Middle frontal gyrus (tissue), 1 donor: ENCODE measurements at regions not wholly inside any gene's neighbourhood (a gene's known extent, or its start where the extent isn't known, plus 50 kb on each side); places are given as distances from the start of the nearest gene placed in this dataset.

Source experiments
- DNase-seq: peaks from one replicate; pipeline ENCODE4 v3.0.0-alpha.2; 2015; ENCODE audit warnings: low spot score; ENCODE audit errors: extremely low spot score

DNA sequence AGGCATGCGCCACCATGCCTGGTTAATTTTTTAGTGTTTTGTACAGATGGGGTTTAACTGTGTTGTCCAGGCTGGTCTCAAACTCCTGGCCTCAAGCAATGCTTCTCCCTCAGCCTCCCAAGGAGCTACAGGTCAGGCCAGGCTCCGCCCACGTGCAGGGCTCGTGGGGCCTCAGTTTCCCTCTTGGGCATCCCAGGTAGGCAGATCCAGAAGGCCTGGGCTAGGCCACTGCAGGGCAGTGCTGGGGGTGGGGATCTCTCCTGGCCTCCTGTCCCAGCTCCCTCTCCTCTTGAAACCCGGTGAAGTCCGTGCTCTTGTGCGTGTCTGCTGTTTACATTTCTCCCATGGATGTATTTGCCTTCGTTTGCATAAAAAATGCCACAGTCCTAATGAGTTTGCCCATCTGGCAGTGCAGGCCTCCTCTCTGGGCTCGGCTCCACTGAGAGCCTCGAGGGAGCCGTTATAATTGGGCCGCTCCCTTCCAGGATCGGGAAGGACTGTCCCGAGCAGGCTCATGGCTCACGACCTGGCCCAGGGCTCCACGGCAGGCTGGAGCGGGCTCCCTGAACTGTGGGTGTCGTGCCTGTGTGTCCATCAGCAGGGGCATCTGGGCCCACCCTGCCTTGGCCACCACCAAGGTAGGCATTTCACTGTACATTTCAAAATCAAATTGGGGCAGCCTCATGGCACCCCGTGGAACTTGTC is 52.6 kb upstream of the RUFY1 start:
- DNase-seq = no peak

DNA sequence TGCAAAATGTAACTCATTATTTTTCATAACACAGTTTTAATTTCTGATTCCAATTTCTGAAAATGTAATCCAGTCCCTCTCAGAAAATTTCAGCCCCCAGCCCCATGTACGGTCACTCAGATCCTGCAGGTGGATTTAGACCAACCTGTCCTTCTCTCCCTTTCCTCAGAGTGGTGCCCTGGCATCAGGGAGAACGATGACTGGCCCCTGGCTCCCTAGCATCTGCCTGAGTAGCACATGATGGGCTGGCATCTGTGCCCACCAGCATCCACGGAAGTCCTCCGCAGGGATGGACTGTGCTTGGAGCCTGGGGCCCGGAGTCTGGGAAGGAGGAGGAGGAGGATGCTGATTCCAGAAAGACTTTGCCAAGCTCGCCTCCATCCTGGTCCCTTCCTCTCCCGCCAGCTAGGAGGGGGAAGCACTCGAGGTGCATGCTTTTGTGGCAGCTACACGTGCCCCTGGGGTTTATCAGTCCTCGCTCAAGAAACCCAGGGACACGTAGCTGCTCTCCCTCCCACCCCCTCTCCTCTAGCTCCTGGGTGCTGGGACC is 54.4 kb upstream of the RUFY1 start:
- no peak for DNase-seq

DNA sequence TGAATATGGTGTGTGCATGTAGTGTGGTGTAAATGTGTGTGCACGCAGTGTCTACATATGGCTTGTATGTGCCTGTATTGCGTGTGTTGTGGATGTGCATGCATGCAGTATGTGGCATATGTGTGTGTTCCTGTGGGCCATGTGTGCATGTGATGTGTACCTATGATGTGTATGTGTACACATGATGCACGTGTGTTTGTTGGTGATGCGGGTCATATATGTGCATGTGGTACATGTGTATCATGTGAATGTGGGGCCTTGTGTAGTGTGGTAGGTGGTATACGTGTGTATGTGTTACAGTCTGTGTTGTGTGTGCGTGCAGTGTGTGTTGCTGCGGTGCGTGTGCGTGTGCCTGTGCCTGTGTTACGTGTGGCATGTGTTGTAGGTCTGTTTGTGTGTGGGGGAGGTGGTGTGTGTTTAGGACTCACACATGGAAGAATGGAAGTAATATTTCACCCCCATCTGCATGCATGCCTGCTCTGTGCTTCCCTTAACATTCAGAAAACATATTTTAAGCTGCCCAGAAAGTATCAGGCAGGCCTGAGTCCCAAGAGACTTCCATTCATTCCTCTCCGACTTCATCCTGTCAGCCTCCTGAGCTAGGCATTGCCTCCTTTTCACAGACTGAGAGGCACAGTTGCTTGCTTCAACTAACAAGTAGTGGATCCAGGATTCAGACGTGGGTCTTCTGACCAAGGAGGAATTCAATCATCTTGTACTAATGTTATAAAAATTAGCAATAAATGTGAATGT is 55.4 kb upstream of the RUFY1 start:
- DNase-seq = no peak

DNA sequence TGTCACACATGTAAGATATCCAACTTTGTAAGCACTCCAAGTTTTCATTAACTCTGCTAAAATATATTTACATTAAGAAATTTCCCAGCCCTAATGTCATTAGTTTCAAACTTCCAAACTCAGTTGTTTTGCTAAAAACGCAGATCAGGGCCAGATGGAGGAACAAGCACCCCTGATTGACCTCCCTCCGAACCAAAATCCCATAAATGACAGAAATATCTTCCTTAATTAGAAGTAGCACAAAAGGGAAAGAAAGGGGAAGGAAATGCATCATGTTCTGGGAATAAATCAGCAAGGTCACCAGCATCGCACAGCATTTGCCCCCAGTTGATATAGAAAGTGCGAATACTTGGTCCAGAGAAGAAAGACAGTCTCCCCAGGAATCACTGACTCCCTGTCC is 61.4 kb upstream of the RUFY1 start:
- no peak for DNase-seq

DNA sequence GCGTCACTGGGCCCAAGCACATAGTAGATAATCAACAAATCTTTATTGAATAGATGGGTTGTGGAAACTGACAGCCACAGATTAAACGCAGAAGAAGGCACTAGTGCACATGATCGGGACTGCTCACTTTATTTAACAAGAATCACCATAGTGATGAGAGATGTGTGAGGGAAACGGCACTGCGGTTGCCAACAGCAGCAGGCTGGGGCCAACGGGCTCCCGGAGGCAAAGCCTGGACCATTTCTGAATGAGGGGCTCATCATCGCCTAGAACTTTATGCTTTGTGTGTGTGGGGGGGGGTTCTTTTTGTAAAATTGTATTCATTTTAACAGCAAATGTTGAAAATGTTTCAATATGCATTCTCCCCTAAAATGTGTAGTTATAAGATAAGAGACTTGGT is 61.9 kb upstream of the RUFY1 start:
- no peak for DNase-seq

DNA sequence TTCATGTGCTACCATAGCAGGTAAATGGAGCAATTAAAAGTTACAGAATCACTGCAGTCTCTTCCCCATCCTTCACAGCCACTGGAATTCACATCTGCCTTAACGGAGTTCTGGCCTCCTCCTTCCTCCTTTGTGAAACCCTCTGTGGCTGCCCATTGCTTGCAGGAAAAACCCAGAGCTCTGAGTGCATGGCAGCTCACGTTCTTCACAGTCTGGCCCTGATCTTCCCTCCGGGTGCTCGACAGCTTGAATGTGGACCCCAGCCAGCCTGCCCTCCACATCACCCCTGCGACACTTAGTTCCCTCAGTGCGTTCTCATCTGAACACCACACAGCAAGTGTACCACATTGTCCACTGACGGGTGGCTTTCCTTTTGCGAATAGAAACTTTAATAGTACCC is 63.2 kb upstream of the RUFY1 start:
- no peak for DNase-seq

DNA sequence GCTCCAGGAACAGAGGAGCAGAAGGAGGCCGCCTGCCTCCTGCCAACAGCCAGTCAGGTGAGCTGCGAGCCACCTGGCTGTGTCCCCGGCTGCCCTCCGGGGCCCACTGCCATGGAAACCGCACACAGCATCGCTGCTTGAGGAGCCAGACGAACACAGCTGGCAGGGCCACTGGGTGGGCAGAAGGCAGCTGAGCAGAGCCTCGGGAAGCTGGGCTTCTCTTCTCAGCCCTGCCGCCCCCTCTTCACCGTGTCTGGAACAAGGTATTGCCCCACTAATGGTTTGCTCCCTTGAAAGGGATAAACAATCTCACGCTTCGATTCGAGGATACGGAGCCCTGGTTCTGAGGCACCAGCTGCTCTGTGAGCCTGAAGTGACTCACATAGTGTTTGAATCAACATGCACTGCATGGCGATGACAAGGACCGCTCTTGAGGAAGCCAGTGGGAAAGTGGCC is 63.7 kb upstream of the RUFY1 start:
- DNase-seq = no peak

DNA sequence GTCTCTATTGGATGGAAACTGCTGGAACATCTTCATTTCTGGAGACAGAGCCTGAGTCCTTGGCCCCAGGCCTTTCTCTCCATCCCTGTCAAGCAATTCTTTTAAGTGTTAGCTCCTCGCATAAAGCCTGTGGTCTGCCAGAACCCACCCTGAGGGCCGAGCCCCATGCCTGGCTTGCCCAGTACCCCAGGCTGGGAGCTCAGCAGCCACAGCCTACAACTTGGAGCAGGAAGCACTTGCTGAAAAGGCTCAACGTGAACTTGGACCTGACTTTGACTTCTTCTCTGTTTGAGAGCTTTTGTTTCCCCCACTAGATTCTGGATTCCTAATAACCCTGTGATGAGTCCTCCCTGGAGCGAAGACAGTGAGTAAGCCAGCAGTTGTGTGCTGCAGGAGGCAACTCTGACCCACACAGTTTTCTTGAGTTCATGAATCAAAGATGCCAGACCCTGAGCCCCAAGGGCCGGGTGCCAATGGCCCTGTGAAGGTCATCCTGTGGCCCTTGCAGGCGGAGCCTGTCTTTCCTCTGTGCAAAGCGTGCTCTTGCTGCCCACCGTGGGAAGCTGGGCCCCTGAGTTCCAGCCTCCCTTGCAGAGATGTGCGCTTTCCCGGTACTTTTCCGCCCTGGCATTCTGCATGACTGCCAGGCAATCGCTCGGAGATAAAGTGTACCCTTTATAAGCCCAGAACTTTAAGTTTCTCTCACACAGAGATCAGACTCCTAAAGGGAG is 64.3 kb upstream of the RUFY1 start:
- DNase-seq = peak; percentile 7

DNA sequence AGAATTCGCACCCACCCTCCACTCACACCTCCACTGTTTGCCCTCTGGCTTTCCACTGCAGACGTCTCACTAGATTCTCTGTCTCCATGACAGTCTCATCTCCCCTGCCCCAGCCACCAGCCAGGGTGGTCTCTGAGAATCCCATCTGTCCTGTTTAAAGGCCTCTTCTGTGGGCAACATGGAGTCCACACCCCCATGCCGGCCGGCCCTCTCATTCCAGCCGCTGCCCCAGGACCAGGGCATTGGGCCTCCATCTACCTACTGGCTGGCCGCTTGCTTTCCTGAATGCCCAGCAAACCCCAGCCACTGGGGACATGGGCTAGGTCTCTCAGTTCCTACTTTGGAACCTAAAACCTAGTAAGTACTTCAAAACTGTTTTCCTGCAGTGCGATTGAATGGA is 65.6 kb upstream of the RUFY1 start:
- DNase-seq = no peak

DNA sequence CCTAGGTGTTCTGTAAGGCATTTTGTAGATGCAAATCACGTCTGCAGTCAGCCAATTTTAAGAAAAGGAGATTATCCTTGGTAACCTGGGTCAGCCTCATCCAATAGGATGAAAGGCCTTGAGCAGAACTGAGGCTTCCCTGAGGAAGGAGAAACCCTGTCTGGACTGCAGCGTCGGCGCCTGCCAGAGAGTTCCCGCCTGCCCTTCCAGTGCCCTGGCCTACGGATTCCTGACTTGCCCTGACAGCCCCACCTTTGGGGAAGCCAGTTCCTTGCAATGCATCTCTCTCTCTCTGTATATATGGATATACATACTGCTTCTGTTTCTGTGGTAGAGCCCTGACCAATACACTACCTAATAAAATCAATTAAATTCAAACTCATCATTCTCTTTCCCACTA is 66.2 kb upstream of the RUFY1 start:
- no peak for DNase-seq

DNA sequence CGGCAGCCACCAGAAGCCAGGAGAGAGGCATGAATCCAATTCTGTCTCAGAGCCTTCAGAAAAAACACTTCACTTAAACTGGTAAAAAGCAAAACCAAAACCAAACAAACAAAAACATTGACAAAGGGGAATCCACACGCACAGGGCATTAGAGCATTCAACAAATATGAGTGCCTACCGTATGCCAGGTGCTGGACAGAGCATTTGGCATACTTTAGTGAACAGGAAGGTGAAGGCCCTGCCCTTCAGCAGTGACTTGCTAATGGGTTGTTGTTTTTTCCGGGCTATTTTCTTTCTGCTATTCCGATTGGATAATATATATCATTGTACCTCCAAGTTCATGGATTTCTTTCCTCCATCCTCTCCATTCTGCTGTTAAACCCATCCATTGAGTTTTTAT is 71.7 kb upstream of the RUFY1 start:
- DNase-seq = no peak

DNA sequence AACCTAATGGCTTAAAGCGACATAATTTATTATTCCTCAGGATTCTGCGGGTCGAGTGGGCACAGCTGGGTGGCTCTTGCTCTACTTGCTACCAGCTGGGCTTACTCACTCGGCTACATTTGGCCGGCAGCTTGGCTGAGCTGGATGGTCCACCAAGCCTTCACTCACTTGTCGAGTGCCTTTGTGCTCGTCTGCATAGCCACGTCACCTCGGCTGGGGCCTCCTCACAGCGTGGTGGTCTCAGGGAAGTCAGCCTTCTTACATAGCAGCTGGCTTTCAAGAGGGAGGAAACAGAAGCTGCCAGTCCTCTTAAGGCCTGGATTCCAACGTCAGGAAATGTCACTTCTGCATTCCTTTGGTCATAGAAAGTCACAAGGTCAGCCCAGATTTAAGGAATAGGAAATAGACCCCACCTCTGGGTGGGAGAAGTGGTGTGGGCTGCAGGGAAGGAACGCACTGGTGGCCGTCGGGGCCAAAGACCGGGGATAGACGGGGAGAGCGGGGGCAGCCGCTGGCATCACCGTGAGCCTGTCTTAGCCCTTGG is 75.1 kb upstream of the RUFY1 start:
- DNase-seq = no peak

DNA sequence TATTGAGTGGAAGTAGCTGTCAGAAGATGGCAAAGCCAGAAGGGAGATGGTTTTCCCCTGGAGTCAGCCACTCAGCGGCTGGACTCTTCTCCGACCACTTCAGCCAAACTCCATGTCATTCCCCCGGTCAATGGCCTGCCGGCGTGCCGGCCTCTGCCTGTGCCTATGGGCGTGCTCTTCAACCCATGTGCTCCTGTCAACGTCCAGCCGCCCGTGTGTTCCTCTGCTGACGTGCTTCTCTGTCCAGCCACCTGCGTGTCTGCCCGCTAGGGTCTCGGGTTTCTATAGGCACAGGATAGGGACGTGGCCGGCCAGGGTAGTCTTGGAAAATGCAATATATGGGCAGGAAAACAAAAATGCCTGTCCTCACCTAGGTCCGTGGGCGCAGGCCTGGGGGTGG is 77.7 kb upstream of the RUFY1 start:
- no peak for DNase-seq

DNA sequence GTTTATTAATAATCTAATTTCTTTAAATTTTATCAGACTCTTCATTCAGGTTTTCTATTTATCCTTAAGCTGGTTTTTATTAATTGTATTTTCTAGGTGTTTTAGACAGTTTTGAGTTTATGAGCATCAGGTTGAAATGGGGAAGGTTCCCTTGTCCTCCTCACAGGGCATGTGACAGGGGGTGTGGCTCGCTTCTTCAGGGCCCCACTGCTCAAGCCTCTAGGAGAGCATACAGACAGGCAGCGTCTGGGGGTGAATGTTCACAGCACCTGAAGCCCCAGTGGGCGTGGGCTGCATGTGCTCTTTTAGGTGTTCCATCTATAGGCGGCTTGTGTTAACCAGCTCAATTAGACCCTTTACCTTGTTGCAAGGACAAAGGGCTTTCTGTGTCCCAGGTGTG is 78.2 kb upstream of the RUFY1 start:
- no peak for DNase-seq

DNA sequence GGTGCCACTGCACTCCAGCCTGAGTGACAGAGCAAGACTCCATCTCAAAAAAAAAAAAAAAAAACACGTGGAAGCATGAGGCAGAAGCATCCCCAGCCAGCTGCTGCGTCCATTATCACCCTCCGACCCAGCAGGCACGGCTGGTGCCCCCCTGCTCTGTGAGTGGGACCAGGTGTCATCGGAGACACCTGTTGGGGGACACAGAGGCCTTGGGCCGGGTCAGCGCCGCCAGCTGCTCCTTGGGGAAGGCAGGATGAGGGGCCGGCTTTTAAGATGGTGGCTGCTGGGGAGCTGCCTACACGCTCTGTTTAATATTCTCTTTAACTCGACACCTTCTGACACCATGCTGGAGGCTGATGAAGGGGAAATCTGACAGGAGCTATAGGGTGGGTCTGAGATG is 80.2 kb upstream of the RUFY1 start:
- no peak for DNase-seq

DNA sequence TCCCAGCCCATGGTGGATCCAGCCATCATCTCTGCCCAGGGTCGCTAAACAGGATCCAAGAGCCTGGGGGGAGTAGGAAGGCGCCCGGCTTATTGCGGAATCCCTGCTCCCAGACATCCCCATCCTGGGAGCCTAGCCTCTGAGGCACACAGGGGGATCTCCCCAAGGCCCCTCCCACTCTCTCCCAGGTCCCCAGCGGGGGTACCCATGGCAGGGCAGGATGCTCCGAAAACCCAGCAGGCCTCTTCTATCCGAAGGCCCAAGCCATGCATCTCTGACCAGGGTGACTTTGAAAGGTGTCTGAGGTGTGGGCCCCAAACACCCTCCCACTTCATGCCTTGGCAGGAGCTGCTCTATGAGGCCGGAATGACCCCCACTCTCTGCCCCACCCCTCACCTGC is 81.7 kb upstream of the RUFY1 start:
- no peak for DNase-seq

DNA sequence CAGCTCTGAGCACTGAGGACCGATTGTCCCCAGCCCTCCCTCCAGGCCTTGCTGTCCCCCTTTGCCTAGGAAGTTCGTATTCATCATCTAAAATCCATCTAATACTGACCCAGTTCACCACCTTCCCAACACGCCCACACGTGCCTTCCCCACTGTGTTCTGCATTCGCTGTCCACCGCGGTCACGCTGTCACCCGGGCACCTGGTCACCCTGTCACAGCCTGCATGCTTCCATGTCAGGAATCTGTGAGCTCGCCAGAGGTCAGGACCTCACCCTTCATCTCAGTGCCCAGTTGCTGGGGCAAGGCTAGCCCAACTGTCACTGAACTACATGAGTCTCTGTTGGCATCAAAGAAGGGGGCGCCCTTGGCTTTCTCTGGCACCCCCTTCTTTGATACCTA is 82.9 kb upstream of the RUFY1 start:
- no peak for DNase-seq

DNA sequence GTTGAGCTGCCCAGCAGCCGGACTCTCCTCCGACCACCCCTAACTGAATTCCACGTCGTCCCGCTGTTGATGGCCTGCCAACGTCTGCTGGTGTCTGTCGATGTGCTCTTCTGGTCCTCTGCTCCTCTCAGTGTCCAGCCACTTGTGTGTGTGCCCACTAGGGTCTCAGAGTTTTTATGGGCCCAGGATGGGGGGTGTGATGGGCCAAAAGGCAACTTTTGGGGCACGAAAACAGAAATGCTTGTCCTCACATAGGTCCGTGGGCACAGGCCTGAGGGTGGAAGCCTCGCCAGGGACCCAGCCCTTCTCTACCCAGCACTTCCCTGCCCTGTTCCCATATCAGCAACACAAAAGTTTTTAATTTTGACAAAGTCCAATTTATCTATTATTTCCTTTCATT is 85.7 kb upstream of the RUFY1 start:
- no peak for DNase-seq

DNA sequence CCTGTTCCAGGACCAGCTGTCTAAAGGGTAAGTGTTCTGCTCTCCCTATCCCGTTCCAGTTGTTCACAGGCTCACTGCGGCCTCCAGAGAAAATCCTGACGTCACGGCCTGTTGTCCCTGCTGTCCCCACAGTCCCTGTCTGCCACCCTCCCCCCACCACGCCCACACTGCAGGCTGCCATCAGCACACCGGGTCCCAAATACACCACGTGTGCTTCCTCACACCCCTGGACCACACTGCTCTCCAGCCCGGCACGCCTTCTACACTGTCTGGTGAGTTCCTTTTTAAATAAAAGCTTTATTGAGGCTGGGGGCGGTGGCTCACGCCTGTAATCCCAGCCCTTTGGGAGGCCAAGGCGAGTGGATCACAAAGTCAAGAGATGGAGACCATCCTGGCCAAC is 88.3 kb upstream of the RUFY1 start:
- DNase-seq = no peak

DNA sequence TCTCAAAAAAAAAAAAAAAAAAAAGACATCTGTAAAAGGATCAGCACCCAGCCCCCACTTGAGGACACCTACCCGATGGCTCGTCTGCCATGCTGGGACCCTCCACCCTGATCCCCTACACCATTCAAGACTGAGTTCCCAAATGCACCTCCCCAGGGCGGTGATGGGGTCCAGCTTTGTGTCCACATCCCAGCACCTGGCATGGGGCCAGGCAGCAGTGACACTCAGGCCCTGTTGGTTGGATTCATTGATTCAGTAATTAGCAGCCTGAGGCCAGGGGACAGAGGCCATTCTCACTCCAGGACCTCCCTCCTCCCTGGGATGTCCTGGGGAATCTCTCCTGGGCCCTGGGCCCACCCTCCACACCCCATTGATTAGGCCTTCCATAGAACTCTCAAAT is 88.8 kb upstream of the RUFY1 start:
- DNase-seq = no peak

DNA sequence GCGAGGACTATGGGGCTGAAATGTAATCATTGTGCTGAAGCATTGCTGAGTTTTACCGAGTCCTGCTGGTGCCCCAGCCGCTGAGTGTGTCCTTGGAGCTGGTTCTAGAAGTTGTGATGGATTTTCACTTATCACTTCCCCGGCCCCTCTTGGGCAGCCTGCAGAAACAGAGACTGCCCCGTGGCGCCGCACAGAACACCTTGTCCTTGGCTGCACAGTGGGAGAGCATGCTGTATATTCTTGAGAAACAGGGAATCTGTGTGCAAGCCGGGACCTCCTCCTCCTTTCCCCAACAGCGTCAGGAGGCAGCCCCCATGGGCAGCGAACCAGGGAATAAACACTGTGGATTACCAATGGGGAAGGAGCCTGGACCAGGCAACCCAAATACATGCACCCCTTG is 90.6 kb upstream of the RUFY1 start:
- no peak for DNase-seq

DNA sequence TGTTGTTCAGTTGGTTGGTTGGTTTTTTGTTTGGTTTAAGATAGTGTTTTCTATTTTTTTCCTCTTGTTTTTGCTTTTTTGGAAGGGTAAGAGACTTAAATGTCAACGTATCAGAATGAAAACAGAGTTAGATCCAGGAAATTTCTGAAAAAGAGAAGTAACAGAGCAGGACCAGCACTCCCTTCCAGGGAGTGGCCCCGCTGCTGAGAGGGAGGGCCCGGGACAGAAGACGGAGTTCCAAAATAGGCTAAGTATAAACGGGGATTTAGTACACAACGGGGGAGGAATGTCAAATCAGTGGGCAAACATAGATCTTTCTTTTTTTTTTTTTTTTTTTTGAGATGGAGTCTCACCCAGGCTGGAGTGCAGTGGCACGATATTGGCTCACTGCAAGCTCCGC is 92.7 kb upstream of the RUFY1 start:
- DNase-seq = no peak
